ENCODE measurements at regions not wholly inside any gene's neighbourhood (a gene's known extent, or its start where the extent isn't known, plus 50 kb on each side); places are given as distances from the start of the nearest gene placed in this dataset.

GRCh38 chr4:116005037-116005805, 891.8 kb upstream of the NDST4 start:
- TF ChIP-seq CTCF (conservative IDR thresholded peaks at IDR 0.05 in 1 of 2, IDR thresholded peaks at IDR 0.05 in 1 of 2; ENCODE audit: extremely low read depth in 1 of 2, insufficient read depth in 1 of 2, low read depth in 1 of 2, low read length in 2 of 2) (no peak), EZH2 (IDR thresholded peaks at IDR 0.05; ENCODE audit: borderline replicate concordance, low read length) (no peak)

All from mammary epithelial cell (primary cell).